Sigmoid colon (tissue), 6 donors: ENCODE measurements at regions not wholly inside any gene's neighbourhood (a gene's known extent, or its start where the extent isn't known, plus 50 kb on each side); places are given as distances from the start of the nearest gene placed in this dataset.
"Not testable (repeated sequence)": the region's sequence is repeated elsewhere in the genome, so short reads cannot be mapped to it uniquely, and the experiment has no call there.

Experiments
- DNase-seq: peaks from one replicate; pipeline ENCODE4 v3.0.0-alpha.2; 2019
- H3K27ac ChIP-seq, 4 donors: fragments of 200-600 bp; sonication (generic); one replicate each; pipeline ENCODE4 v1.5.1; 2016 to 2019; ENCODE audit warnings: mild to moderate bottlenecking in 1 of 4
- H3K27me3 ChIP-seq, 3 donors: fragments of 200-600 bp; sonication (generic); one replicate each; pipeline ENCODE4 v1.5.1; 2019; ENCODE audit warnings: mild to moderate bottlenecking in 1 of 3
- H3K36me3 ChIP-seq, 4 donors: fragments of 200-600 bp; sonication (generic); one replicate each; pipeline ENCODE4 v1.5.1; 2016 to 2019
- H3K4me1 ChIP-seq, 4 donors: fragments of 200-600 bp; sonication (generic); one replicate each; pipeline ENCODE4 v1.5.1; 2017 to 2019
- H3K4me3 ChIP-seq, 4 donors: fragments of 200-600 bp; sonication (generic); one replicate each; pipeline ENCODE4 v1.5.1; 2017 to 2019; ENCODE audit warnings: mild to moderate bottlenecking in 2 of 4, moderate library complexity in 1 of 4
- H3K9me3 ChIP-seq, 4 donors: fragments of 200-600 bp in 3 of 4; sonication (generic) in 3 of 4; one replicate each; pipeline versions ENCODE4 v1.5.1 to v1.6.1; 2013 to 2019
- CTCF ChIP-seq, 4 experiments: fragments of 450-650 bp in 3 of 4; fragments of 200-600 bp in 1 of 4; IDR thresholded peaks; one replicate each; pipeline ENCODE4 v1.5.1; 2016 to 2019; ENCODE audit warnings: antibody characterized with exemption in 4 of 4, mild to moderate bottlenecking in 3 of 4, moderate library complexity in 2 of 4
- EP300 ChIP-seq, 4 donors: sonication (generic); formaldehyde crosslinking; IDR thresholded peaks; one replicate each; pipeline ENCODE4 v1.6.1; 2017; ENCODE audit warnings: antibody characterized with exemption in 4 of 4
- POLR2A ChIP-seq, 2 donors: fragments of 450-650 bp; IDR thresholded peaks; one replicate each; pipeline ENCODE4 v1.6.1; 2016; ENCODE audit warnings: antibody characterized with exemption in 2 of 2, mild to moderate bottlenecking in 2 of 2, moderate library complexity in 2 of 2
- POLR2AphosphoS5 ChIP-seq, 4 donors: sonication (generic); formaldehyde crosslinking; IDR thresholded peaks; one replicate each; pipeline ENCODE4 v1.6.1; 2017; ENCODE audit warnings: antibody characterized with exemption in 4 of 4
- WGBS, 2 donors: extraction: QIAGEN DNeasy Blood & Tissue Kit; methylation state at CpG; one replicate each; pipeline ENCODE4 v1.1.7; 2013; 5-methylcytosine and 5-hydroxymethylcytosine counted together
- intact Hi-C: fragments of 100-400 bp; cut with DNase I; formaldehyde crosslinking; loops from one replicate; pipeline ENCODE4 v1.15.1; 2023
- donor health status: healthy with polysubstance abuse.
- donor health status: healthy.

- DNase-seq, result no peak
- Histone ChIP-seq H3K4me1 (no peaks in the 10 kb centered on the region), H3K4me3 (no peak overlapping the region), H3K9me3 (no peaks in the 10 kb centered on the region), H3K27ac (no peak overlapping the region), H3K27me3 (no peaks in the 10 kb centered on the region), H3K36me3 (no peaks in the 10 kb centered on the region)
- TF ChIP-seq POLR2A (IDR thresholded peaks at IDR 0.05) (no peak), CTCF (IDR thresholded peaks at IDR 0.05) (no peak), EP300 (IDR thresholded peaks at IDR 0.05) (no peak), POLR2AphosphoS5 (IDR thresholded peaks at IDR 0.05) (no peak)
- 98 to 99% methylated on average over 3 of the region's 3 CpGs for WGBS, 2 donors
- intact Hi-C loops, result no loop called here
Observed at GRCh38 chr2:61605245-61605644, 67.1 kb upstream of the XPO1 start.

GRCh38 chr2:61604433-61604832 is 66.3 kb upstream of the XPO1 start:
- TF ChIP-seq POLR2AphosphoS5 (IDR thresholded peaks at IDR 0.05) (no peak), POLR2A (IDR thresholded peaks at IDR 0.05) (no peak), EP300 (IDR thresholded peaks at IDR 0.05) (no peak), CTCF (IDR thresholded peaks at IDR 0.05) (no peak)
- no peak for DNase-seq
- Histone ChIP-seq H3K4me3 (no peak overlapping the region), H3K27ac (no peak overlapping the region), H3K9me3 (no peaks in the 10 kb centered on the region), H3K36me3 (no peaks in the 10 kb centered on the region), H3K27me3 (no peaks in the 10 kb centered on the region), H3K4me1 (no peaks in the 10 kb centered on the region)
- intact Hi-C loops, result no loop called here
- 84 to 87% methylated on average over 2 of the region's 2 CpGs for WGBS, 2 donors

- not testable (repeated sequence) for H3K36me3 ChIP-seq, H3K4me1 ChIP-seq
Observed at GRCh38 chr2:61598515-61599156, 60.5 kb upstream of the XPO1 start.

GRCh38 chr2:61597300-61598289 is 59.4 kb upstream of the XPO1 start:
- 90 to 91% methylated on average over 9 of the region's 9 CpGs for WGBS, 2 donors
- TF ChIP-seq CTCF (IDR thresholded peaks at IDR 0.05), result no peak
- no peak for TF ChIP-seq EP300 (IDR thresholded peaks at IDR 0.05)
- TF ChIP-seq POLR2AphosphoS5 (IDR thresholded peaks at IDR 0.05), result no peak
- TF ChIP-seq POLR2A (IDR thresholded peaks at IDR 0.05), result no peak
- Histone ChIP-seq H3K36me3 (no peaks in the 10 kb centered on the region), H3K27ac (no peak overlapping the region), H3K9me3 (no peaks in the 10 kb centered on the region), H3K27me3 (no peaks in the 10 kb centered on the region), H3K4me1 (no peaks in the 10 kb centered on the region), H3K4me3 (no peak overlapping the region)
- no peak for DNase-seq
- intact Hi-C loops, result no loop called here

More at GRCh38 chr2:61598515-61599156, 60.5 kb upstream of the XPO1 start:
- H3K27me3 ChIP-seq, H3K27ac ChIP-seq, intact Hi-C loops, DNase-seq, H3K4me3 ChIP-seq, H3K9me3 ChIP-seq: not testable (repeated sequence)
- WGBS, 2 donors, result 75 to 87% methylated on average over 7 of the region's 7 CpGs

GRCh38 chr2:61594201-61594600 is 56.0 kb upstream of the XPO1 start:
- WGBS, 2 donors, result 84 to 87% methylated on average over 7 of the region's 7 CpGs
- H3K4me1 ChIP-seq, H3K27ac ChIP-seq, DNase-seq, intact Hi-C loops, H3K9me3 ChIP-seq, H3K36me3 ChIP-seq, H3K27me3 ChIP-seq, H3K4me3 ChIP-seq: not testable (repeated sequence)

- H3K4me3 ChIP-seq, H3K27ac ChIP-seq, DNase-seq, H3K4me1 ChIP-seq, H3K27me3 ChIP-seq, H3K9me3 ChIP-seq, intact Hi-C loops, H3K36me3 ChIP-seq: not testable (repeated sequence)
- 29 to 73% methylated on average over 3 of the region's 3 CpGs for WGBS, 2 donors
Observed at GRCh38 chr2:61593648-61594047, 55.5 kb upstream of the XPO1 start.
